ENCODE measurements at regions not wholly inside any gene's neighbourhood (a gene's known extent, or its start where the extent isn't known, plus 50 kb on each side); places are given as distances from the start of the nearest gene placed in this dataset.

DNA sequence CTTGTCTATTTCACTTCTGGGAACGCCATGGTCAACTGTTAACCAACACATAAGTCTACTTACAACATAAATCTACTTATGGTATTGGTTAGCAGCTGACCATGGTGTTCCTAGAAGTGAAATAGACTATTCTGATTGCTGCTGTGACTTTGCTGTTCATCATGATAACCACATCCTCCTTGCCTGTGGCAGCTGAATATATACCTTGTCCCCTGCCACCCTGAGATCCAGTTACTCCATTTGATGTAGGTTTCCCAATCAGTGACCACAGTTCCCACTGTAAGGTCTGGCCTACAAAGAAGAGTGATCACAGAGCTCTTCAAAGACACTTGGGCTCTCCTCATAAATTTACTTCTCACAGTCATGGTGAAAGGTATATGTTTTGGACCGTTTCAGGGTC, 66.8 kb upstream of the ALDH1A3 start:
- no peak for DNase-seq (ENCODE audit: low read depth in 2 of 2)

GRCh38 chr15:100818927-100819326, 60.7 kb upstream of the ALDH1A3 start:
- no peak for DNase-seq (ENCODE audit: low read depth in 2 of 2)

DNA sequence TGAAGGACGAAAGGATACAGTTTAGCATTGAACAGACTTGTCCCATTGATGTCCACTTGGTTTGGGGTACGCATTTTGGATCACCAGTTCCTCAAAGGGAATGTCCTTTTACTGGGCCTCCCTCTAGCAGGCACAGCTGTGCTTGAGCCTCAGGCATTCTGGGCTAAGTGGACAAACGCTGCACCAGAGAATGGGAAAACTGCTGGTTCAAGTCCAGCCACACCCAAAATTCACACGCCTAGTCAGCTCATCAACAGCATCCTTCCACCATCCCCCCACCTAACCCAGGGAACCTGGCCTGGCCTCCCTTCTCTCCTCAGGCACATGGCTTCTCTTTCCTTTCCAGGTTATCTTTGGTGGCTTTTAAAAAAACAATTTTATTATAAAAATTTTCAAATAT, 59.1 kb upstream of the ALDH1A3 start:
- DNase-seq (ENCODE audit: low read depth in 2 of 2), result no peak

DNA sequence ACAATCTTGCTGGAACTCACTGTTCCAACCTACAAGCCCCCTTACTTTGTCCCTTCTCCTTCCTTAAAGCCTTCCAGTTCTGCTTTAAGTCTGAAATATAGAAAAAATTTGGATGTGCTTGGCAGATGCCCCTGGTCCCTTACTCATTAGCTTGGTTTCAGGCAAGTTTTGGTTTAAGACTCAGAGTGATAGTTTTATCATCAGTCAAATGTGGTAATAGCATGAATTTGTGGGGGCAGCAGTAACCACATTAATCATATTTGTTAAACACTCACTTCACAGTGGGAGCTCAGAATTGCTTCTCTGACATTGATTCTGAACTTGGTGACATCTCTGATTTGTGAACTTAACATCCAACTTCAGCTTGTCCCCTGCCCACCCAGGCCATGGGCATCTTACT, 58.3 kb upstream of the ALDH1A3 start:
- peak in 1 of 2 donors; percentile 3 for DNase-seq (ENCODE audit: low read depth in 2 of 2)

- no peak for DNase-seq (ENCODE audit: low read depth in 2 of 2)
Observed at GRCh38 chr15:100824211-100824610, 55.4 kb upstream of the ALDH1A3 start.

DNA sequence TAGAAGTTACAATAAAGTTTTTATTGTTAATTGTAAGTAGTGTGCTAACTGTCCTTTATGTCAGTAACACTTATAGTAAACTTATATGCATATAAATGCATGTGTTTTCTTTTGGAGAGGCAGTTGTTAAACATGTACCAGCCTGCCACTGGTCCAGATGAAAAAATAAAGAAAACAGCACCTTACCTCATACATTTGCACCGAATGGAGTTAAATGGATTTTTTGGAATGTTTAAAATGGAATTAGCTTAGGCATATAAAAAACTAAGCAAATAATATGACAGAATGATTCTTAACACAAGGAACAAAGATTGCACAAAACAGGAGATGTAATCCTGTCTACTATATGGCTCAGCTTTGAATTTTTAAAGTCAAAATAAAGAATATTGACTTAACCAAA, 50.2 kb upstream of the ALDH1A3 start:
- DNase-seq (ENCODE audit: low read depth in 2 of 2), result no peak

All from stimulated activated CD4-positive, alpha-beta T cell treated with anti-CD3 and anti-CD28 coated beads, Interleukin-15, amount 100 ng/mL, for 48 hours (primary cell).